Ectodermal cell (in vitro differentiated cells): ENCODE measurements at regions not wholly inside any gene's neighbourhood (a gene's known extent, or its start where the extent isn't known, plus 50 kb on each side); places are given as distances from the start of the nearest gene placed in this dataset.

Experiments
- H3K27ac ChIP-seq: 2 replicates; pipeline ENCODE4 v1.7.0; 2013; ENCODE audit warnings: mild to moderate bottlenecking, low read depth, low read length; ENCODE audit not compliant: insufficient read depth, poor library complexity, severe bottlenecking
- H3K27me3 ChIP-seq: 2 replicates; pipeline ENCODE4 v1.7.0; 2013; ENCODE audit warnings: mild to moderate bottlenecking, low read length; ENCODE audit not compliant: insufficient read depth, control insufficient read depth, poor library complexity, severe bottlenecking
- H3K36me3 ChIP-seq: one replicate; pipeline ENCODE4 v1.7.0; 2013; ENCODE audit warnings: low read length; ENCODE audit not compliant: control insufficient read depth, insufficient read depth
- H3K4me1 ChIP-seq: one replicate; pipeline ENCODE4 v1.7.0; 2013; ENCODE audit warnings: low read length; ENCODE audit not compliant: control insufficient read depth, insufficient read depth
- H3K4me3 ChIP-seq: 2 replicates; pipeline ENCODE4 v1.7.0; 2013; ENCODE audit warnings: low read depth, low read length, control low read depth; ENCODE audit not compliant: insufficient read depth
- H3K9me3 ChIP-seq: 2 replicates; pipeline ENCODE4 v1.7.0; 2013; ENCODE audit warnings: mild to moderate bottlenecking, low read length, moderate library complexity; ENCODE audit not compliant: control insufficient read depth
- WGBS, 2 experiments: methylation state at CpG; one replicate each; pipeline ENCODE4 v1.1.7; 2013; ENCODE audit warnings: missing lambda C conversion rate in 2 of 2; 5-methylcytosine and 5-hydroxymethylcytosine counted together

DNA sequence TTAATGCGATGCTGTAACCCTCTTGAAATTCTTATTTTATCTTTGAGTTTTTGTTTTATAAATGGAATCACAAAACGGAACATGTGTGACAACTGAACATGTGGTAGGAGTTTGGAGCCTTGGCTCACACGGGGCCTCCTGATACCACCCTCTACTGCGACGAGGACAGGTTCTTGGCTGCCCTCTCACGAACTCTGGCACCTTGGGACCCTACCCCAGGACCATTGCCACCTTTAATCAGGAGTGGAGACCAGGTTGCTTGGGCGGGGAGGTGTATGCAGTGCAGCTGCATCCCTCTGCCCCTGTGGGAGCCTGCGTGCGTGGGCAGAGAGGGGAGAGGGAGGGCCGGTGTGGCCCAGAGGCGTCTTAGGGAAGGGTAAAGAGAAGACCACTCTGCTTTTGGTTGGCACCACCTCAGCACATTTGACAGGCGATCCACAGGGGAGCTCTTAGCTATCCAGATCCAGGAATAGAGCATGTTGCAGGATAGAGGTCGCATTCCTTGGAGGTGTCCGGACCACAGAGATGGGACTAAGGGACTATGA lies 753.9 kb upstream of the PTPRD start:
- Histone ChIP-seq H3K9me3 (no peaks in the 10 kb centered on the region), H3K36me3 (no peaks in the 10 kb centered on the region), H3K4me3 (no peak overlapping the region), H3K27ac (no peak overlapping the region), H3K27me3 (no peaks in the 10 kb centered on the region), H3K4me1 (no peaks in the 10 kb centered on the region)
- 86 to 88% methylated on average over 14 of the region's 14 CpGs for WGBS, 2 experiments

DNA sequence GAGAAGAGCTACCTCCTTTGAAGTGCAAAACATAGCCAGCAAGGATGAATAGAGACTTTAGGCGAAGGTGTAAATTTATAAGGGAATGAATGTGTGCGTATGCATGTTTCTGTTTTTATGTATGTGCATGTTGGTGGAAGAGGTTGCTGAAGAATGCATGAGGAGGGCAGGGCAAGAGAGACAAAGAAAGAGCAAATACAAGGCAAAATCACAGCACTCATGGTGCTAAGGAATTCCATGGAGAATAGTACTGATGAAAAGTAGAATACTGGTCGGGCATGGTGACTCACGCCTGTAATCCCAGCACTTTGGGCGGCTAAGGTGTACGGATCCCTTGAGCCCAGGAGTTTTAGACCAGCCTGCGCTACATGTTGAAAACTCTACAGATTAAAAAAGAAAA lies 762.1 kb upstream of the PTPRD start:
- 67 to 71% methylated on average over 7 of the region's 7 CpGs for WGBS, 2 experiments
- H3K4me3 ChIP-seq, result no peak overlapping the region
- no peak overlapping the region for H3K27ac ChIP-seq
- H3K9me3 ChIP-seq, result no peaks in the 10 kb centered on the region
- no peaks in the 10 kb centered on the region for H3K27me3 ChIP-seq
- no peaks in the 10 kb centered on the region for H3K4me1 ChIP-seq
- no peaks in the 10 kb centered on the region for H3K36me3 ChIP-seq

- H3K9me3 ChIP-seq, result no peaks in the 10 kb centered on the region
Observed at GRCh38 chr9:11402621-11403020, 789.8 kb upstream of the PTPRD start.

DNA sequence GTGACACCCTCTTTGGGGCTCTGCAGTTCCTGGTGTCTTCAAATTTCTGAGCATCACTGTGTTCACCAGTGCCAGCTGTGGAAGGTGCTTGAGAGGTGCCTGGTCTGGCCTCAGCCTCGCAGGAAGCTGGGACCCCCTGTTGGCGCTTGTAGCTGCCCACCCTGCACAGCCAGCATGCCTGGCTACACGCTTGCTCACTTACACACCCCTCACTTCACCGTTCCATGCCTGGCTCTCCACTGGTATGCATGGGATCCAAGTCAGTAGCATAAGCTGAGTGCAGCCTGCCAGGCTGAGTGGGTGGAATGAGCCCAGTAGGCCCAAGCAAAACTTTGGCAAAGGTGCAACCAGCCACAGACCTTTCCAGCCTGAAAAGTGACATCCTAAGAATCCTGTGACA lies 801.4 kb upstream of the PTPRD start:
- no peaks in the 10 kb centered on the region for H3K9me3 ChIP-seq
- no peaks in the 10 kb centered on the region for H3K36me3 ChIP-seq
- H3K27me3 ChIP-seq, result no peaks in the 10 kb centered on the region
- no peaks in the 10 kb centered on the region for H3K4me1 ChIP-seq
- H3K27ac ChIP-seq, result no peak overlapping the region
- no peak overlapping the region for H3K4me3 ChIP-seq
- WGBS, 2 experiments, result 95 to 96% methylated on average over 4 of the region's 4 CpGs

More at GRCh38 chr9:11402621-11403020, 789.8 kb upstream of the PTPRD start:
- no peaks in the 10 kb centered on the region for H3K27me3 ChIP-seq
- no peaks in the 10 kb centered on the region for H3K36me3 ChIP-seq
- no peak overlapping the region for H3K27ac ChIP-seq
- H3K4me1 ChIP-seq, result no peaks in the 10 kb centered on the region
- H3K4me3 ChIP-seq, result no peak overlapping the region

DNA sequence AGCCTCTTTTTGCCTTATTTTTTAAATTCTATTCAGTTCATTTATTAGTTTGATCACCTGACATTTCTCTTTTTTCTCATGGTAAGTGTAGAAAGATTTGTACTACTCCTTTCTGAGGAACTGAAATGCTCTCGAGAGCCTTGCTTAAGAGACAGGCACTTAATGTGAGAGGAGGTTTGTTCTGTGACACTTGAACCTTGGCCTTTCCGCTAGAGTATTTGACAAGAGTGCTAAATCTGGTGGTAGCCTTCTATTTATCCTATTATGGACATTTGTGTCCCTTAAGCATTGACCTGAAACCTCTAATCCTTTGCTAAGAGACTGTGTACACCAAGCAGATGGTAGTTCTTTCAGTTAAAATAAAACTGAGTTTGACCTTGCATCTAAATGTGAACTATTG lies 805.0 kb upstream of the PTPRD start:
- 95 to 100% methylated on average over 2 of the region's 2 CpGs for WGBS, 2 experiments
- Histone ChIP-seq H3K4me3 (no peak overlapping the region), H3K4me1 (no peaks in the 10 kb centered on the region), H3K27ac (no peak overlapping the region), H3K36me3 (no peaks in the 10 kb centered on the region), H3K27me3 (no peaks in the 10 kb centered on the region), H3K9me3 (no peaks in the 10 kb centered on the region)

DNA sequence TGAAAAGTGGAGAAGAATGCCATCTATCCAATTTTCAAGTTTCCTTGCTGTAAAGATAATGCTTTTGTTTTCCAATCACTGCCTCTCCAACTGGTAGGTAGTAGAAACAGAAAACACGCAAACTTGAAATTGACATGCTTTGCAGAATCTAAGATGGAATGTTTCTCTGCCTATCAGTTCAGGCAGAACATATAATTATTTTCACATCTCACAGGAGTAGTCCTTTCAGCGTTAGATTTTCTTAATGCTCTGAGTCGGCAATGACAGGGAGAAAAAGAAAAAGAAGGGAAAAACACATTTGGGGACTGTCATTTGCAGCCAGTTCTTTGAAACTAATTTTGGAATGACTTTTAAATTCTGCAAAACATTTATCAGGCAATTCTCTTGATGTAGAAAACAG lies 818.7 kb upstream of the PTPRD start:
- 90 to 100% methylated on average over 3 of the region's 3 CpGs for WGBS, 2 experiments
- no peak overlapping the region for H3K4me3 ChIP-seq
- H3K36me3 ChIP-seq, result no peaks in the 10 kb centered on the region
- no peaks in the 10 kb centered on the region for H3K27me3 ChIP-seq
- no peaks in the 10 kb centered on the region for H3K9me3 ChIP-seq
- H3K27ac ChIP-seq, result no peak overlapping the region
- no peaks in the 10 kb centered on the region for H3K4me1 ChIP-seq

- no peak overlapping the region for H3K4me3 ChIP-seq
- no peaks in the 10 kb centered on the region for H3K27me3 ChIP-seq
- 100% methylated on average over 1 of the region's 1 CpG for WGBS, 2 experiments
- H3K27ac ChIP-seq, result no peak overlapping the region
- H3K9me3 ChIP-seq, result no peaks in the 10 kb centered on the region
- no peaks in the 10 kb centered on the region for H3K36me3 ChIP-seq
- H3K4me1 ChIP-seq, result no peaks in the 10 kb centered on the region
Observed at GRCh38 chr9:11432361-11432760, 819.6 kb upstream of the PTPRD start.

GRCh38 chr9:11443631-11444030 lies 830.8 kb upstream of the PTPRD start:
- Histone ChIP-seq H3K27ac (no peak overlapping the region), H3K27me3 (no peaks in the 10 kb centered on the region), H3K4me1 (no peaks in the 10 kb centered on the region), H3K4me3 (no peak overlapping the region), H3K36me3 (no peaks in the 10 kb centered on the region), H3K9me3 (no peaks in the 10 kb centered on the region)

- whole genome bisulfite sequencing, 2 experiments, result 49 to 55% methylated on average over 5 to 6 of the region's 6 CpGs
- Histone ChIP-seq H3K36me3 (no peaks in the 10 kb centered on the region), H3K9me3 (no peaks in the 10 kb centered on the region), H3K4me3 (no peak overlapping the region), H3K27me3 (no peaks in the 10 kb centered on the region), H3K4me1 (no peaks in the 10 kb centered on the region), H3K27ac (peak overlapping the region; percentile 39)
Observed at GRCh38 chr9:11457825-11458790, 845.3 kb upstream of the PTPRD start.

GRCh38 chr9:11469745-11470144 lies 856.9 kb upstream of the PTPRD start:
- Histone ChIP-seq H3K4me1 (no peaks in the 10 kb centered on the region), H3K36me3 (no peaks in the 10 kb centered on the region), H3K27ac (no peak overlapping the region), H3K9me3 (no peaks in the 10 kb centered on the region), H3K27me3 (no peaks in the 10 kb centered on the region), H3K4me3 (no peak overlapping the region)
- WGBS, 2 experiments, result no CpG with 5 or more reads among the region's 1 CpG
